WTC11 (cell line): ENCODE measurements at regions not wholly inside any gene's neighbourhood (a gene's known extent, or its start where the extent isn't known, plus 50 kb on each side); places are given as distances from the start of the nearest gene placed in this dataset.

Source experiments
- ATAC-seq: fragments of 200-7000 bp; cut with Tn5 transposase; 2 replicates; pipeline ENCODE4 v1.10.0; 2021; ENCODE audit warnings: mild to moderate bottlenecking, moderate library complexity
- CTCF ChIA-PET: fragments of 300-600 bp; sonication (Branson Sonifier 250); formaldehyde crosslinking; loops from one replicate; lab custom pipeline; 2021; ENCODE audit warnings: antibody characterized with exemption; lab: Charles Lee
- POLR2A ChIA-PET: fragments of 350-600 bp; sonication (Branson Sonifier 250); formaldehyde crosslinking; loops from one replicate; lab custom pipeline; 2021; ENCODE audit warnings: antibody characterized with exemption; lab: Charles Lee
- DNase-seq: peaks from one replicate; pipeline ENCODE4 v3.0.0; 2021; ENCODE audit warnings: low spot score
- H3K27ac Mint-ChIP-seq: 2 replicates; pipeline ENCODE4 v1.8.0; 2021; ENCODE audit warnings: mixed read lengths
- H3K27me3 Mint-ChIP-seq: 2 replicates; pipeline ENCODE4 v1.8.0; 2021; ENCODE audit warnings: low read depth, mild to moderate bottlenecking, moderate library complexity, mixed read lengths
- H3K36me3 Mint-ChIP-seq: 2 replicates; pipeline ENCODE4 v1.8.0; 2021; ENCODE audit warnings: mixed read lengths
- H3K4me1 Mint-ChIP-seq: 2 replicates; pipeline ENCODE4 v1.8.0; 2022; ENCODE audit warnings: mixed read lengths
- H3K4me3 Mint-ChIP-seq: 2 replicates; pipeline ENCODE4 v1.8.0; 2021; ENCODE audit warnings: mild to moderate bottlenecking, moderate library complexity, mixed read lengths
- H3K9me3 Mint-ChIP-seq: 2 replicates; pipeline ENCODE4 v1.8.0; 2021; ENCODE audit warnings: mixed read lengths
- AR ChIP-seq: fragments of 250-450 bp; sonication (Bioruptor Pico); IDR thresholded peaks from 2 replicates; pipeline ENCODE4 v1.9.0; 2021; ENCODE audit warnings: mild to moderate bottlenecking
- ATF1 ChIP-seq: sonication (generic); formaldehyde crosslinking; IDR thresholded peaks from 2 replicates; pipeline ENCODE4 v1.8.1; 2023; ENCODE audit warnings: mild to moderate bottlenecking, moderate library complexity, missing genetic modification reagents
- ELF4 ChIP-seq: sonication (generic); formaldehyde crosslinking; IDR thresholded peaks from 2 replicates; pipeline ENCODE4 v1.8.1; 2022; ENCODE audit warnings: low read depth, mild to moderate bottlenecking, moderate library complexity, missing genetic modification reagents
- ERG ChIP-seq: fragments of 250-450 bp; sonication (Bioruptor Pico); IDR thresholded peaks from 2 replicates; pipeline ENCODE4 v1.8.0; 2021; ENCODE audit warnings: mild to moderate bottlenecking
- FOXK1 ChIP-seq: sonication (generic); formaldehyde crosslinking; IDR thresholded peaks from 2 replicates; pipeline ENCODE4 v1.8.0; 2022; ENCODE audit warnings: mild to moderate bottlenecking, moderate library complexity, missing genetic modification reagents
- HMGA2 ChIP-seq: fragments of 250-450 bp; sonication (Bioruptor Pico); IDR thresholded peaks from 2 replicates; pipeline ENCODE4 v1.4.0; 2021; ENCODE audit warnings: mild to moderate bottlenecking, moderate library complexity
- JUN ChIP-seq: sonication (generic); formaldehyde crosslinking; IDR thresholded peaks from 2 replicates; pipeline ENCODE4 v1.8.0; 2023; ENCODE audit warnings: mild to moderate bottlenecking, missing genetic modification reagents
- MAX ChIP-seq: sonication (generic); formaldehyde crosslinking; IDR thresholded peaks from 2 replicates; pipeline ENCODE4 v1.8.0; 2022; ENCODE audit warnings: mild to moderate bottlenecking, missing genetic modification reagents
- MYBL2 ChIP-seq: sonication (generic); formaldehyde crosslinking; IDR thresholded peaks from 2 replicates; pipeline ENCODE4 v1.8.1; 2023; ENCODE audit warnings: mild to moderate bottlenecking, moderate library complexity, missing genetic modification reagents
- NFATC4 ChIP-seq: fragments of 250-450 bp; sonication (Bioruptor Pico); IDR thresholded peaks from 2 replicates; pipeline ENCODE4 v1.9.0; 2021; ENCODE audit warnings: mild to moderate bottlenecking
- NR1H2 ChIP-seq: sonication (generic); formaldehyde crosslinking; IDR thresholded peaks from 2 replicates; pipeline ENCODE4 v1.9.0; 2021; ENCODE audit warnings: mild to moderate bottlenecking, moderate library complexity, missing genetic modification reagents
- SP1 ChIP-seq: sonication (generic); formaldehyde crosslinking; conservative IDR thresholded peaks from 2 replicates; pipeline ENCODE4 v1.8.1; 2022; ENCODE audit warnings: missing genetic modification reagents
- TEAD1 ChIP-seq: sonication (generic); formaldehyde crosslinking; IDR thresholded peaks from 2 replicates; pipeline ENCODE4 v1.8.0; 2022; ENCODE audit warnings: mild to moderate bottlenecking, missing genetic modification reagents
- USF2 ChIP-seq: sonication (generic); formaldehyde crosslinking; IDR thresholded peaks from 2 replicates; pipeline ENCODE4 v1.8.1; 2023; ENCODE audit warnings: mild to moderate bottlenecking, missing genetic modification reagents, moderate library complexity
- ZNF121 ChIP-seq: sonication (generic); formaldehyde crosslinking; IDR thresholded peaks from 2 replicates; pipeline ENCODE4 v1.8.0; 2023; ENCODE audit warnings: missing genetic modification reagents
- ZNF232 ChIP-seq: sonication (generic); formaldehyde crosslinking; IDR thresholded peaks from 2 replicates; pipeline ENCODE4 v1.8.0; 2022; ENCODE audit warnings: mild to moderate bottlenecking, missing genetic modification reagents
- TF ChIP-seq, protein P1 (sequence below): fragments of 250-450 bp; sonication (Bioruptor Pico); IDR thresholded peaks from 2 replicates; pipeline ENCODE4 v1.9.0; 2021; ENCODE audit warnings: mild to moderate bottlenecking
- TF ChIP-seq, protein P2 (sequence below): sonication (generic); formaldehyde crosslinking; IDR thresholded peaks from 2 replicates; pipeline ENCODE4 v1.8.1; 2022; ENCODE audit warnings: mild to moderate bottlenecking, missing genetic modification reagents, moderate library complexity, borderline replicate concordance
- TF ChIP-seq, protein P3 (sequence below): fragments of 250-450 bp; sonication (Bioruptor Pico); IDR thresholded peaks from 2 replicates; pipeline ENCODE4 v2.1.2; 2022; ENCODE audit warnings: mild to moderate bottlenecking, moderate library complexity

GRCh38 chr5:68367717-68368116, 152.2 kb downstream of the PIK3R1 start:
- no peak for DNase-seq
- ATAC-seq: no peak
- ChIA-PET POLR2A (no interaction called here), CTCF (no interaction called here)
- Mint-ChIP-seq H3K4me3 (no peak overlapping the region), H3K36me3 (no peaks in the 10 kb centered on the region), H3K27ac (no peak overlapping the region), H3K27me3 (no peaks in the 10 kb centered on the region), H3K4me1 (peaks cover 8% of the 10 kb centered on the region; the same call in 1 of the 2 replicates)
- TF ChIP-seq, protein P1, sequence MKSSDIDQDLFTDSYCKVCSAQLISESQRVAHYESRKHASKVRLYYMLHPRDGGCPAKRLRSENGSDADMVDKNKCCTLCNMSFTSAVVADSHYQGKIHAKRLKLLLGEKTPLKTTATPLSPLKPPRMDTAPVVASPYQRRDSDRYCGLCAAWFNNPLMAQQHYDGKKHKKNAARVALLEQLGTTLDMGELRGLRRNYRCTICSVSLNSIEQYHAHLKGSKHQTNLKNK (CRISPR knock-in tag): no peak
- TF ChIP-seq ZNF232 (CRISPR knock-in tag): no peak
- TF ChIP-seq MAX: no peak
- TF ChIP-seq FOXK1: no peak
- no peak for TF ChIP-seq TEAD1 (CRISPR knock-in tag)
- no peak for TF ChIP-seq USF2
- no peak for TF ChIP-seq HMGA2 (CRISPR knock-in tag)
- TF ChIP-seq, all 79 proteins: peak for 0
- H3K9me3 Mint-ChIP-seq: peaks cover 6% of the 10 kb centered on the region

DNA sequence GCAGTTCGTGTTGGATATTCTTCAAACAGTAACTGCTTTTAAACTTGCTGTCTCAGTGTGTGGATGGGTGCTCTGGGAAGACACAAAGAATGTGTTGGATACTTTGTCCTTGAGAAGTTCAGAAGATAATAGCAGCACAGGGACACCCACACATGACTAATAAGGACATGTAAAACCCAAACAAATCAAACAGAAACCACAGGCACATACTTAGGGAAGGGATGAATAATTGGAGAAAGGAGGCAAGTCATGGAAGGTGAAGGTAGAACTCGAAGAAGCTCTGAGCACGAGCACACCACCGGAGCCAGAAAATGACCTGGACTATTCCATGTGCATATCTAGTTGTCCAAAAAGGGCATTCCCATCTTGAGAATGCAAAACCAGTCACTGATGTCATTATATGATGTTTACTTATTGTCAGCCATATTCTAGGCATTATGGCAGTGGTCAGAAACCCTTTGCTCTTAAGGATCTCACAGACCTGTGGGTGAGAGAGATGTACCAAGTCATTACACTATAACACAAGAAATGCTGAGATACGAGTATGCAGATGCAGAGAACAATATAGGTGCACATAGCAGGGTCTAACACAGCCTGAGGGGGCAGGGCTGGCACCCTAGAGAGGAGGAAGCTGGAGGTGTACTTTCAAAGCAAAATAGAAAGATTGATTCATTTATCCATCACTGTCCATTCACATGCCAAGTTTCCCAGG, 152.9 kb downstream of the PIK3R1 start:
- DNase-seq (no peak), ATAC-seq (no peak)
- no peak for TF ChIP-seq NFATC4
- Mint-ChIP-seq H3K4me3 (no peak overlapping the region), H3K9me3 (peaks cover 11% of the 10 kb centered on the region), H3K36me3 (peaks cover 5% of the 10 kb centered on the region), H3K4me1 (peaks cover 8% of the 10 kb centered on the region; the same call in 1 of the 2 replicates), H3K27ac (no peak overlapping the region), H3K27me3 (no peaks in the 10 kb centered on the region)
- POLR2A ChIA-PET: no interaction called here
- CTCF ChIA-PET: no interaction called here

- no peaks in the 10 kb centered on the region for H3K27me3 Mint-ChIP-seq
- CTCF ChIA-PET: no interaction called here
- H3K4me3 Mint-ChIP-seq: no peak overlapping the region
- H3K27ac Mint-ChIP-seq: no peak overlapping the region
- no peak for TF ChIP-seq SP1 (CRISPR knock-in tag)
- TF ChIP-seq, protein P2, sequence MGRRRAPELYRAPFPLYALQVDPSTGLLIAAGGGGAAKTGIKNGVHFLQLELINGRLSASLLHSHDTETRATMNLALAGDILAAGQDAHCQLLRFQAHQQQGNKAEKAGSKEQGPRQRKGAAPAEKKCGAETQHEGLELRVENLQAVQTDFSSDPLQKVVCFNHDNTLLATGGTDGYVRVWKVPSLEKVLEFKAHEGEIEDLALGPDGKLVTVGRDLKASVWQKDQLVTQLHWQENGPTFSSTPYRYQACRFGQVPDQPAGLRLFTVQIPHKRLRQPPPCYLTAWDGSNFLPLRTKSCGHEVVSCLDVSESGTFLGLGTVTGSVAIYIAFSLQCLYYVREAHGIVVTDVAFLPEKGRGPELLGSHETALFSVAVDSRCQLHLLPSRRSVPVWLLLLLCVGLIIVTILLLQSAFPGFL (CRISPR knock-in tag): no peak
- no peak for TF ChIP-seq ATF1 (CRISPR knock-in tag)
- TF ChIP-seq, all 79 proteins: peak for 0
- H3K36me3 Mint-ChIP-seq: peaks cover 5% of the 10 kb centered on the region
- POLR2A ChIA-PET: no interaction called here
- H3K4me1 Mint-ChIP-seq: peaks cover 8% of the 10 kb centered on the region; the same call in 1 of the 2 replicates
- ATAC-seq (no peak), DNase-seq (no peak)
- H3K9me3 Mint-ChIP-seq: peaks cover 9% of the 10 kb centered on the region
Observed at GRCh38 chr5:68369023-68369359, 153.4 kb downstream of the PIK3R1 start.

- Mint-ChIP-seq H3K36me3 (peaks cover 5% of the 10 kb centered on the region), H3K4me1 (peaks cover 8% of the 10 kb centered on the region; the same call in 1 of the 2 replicates), H3K9me3 (peaks cover 9% of the 10 kb centered on the region), H3K27me3 (no peaks in the 10 kb centered on the region), H3K27ac (no peak overlapping the region), H3K4me3 (no peak overlapping the region)
- POLR2A ChIA-PET: no interaction called here
- DNase-seq (no peak), ATAC-seq (no peak)
- CTCF ChIA-PET: no interaction called here
- TF ChIP-seq NR1H2 (CRISPR knock-in tag) (no peak), JUN (CRISPR knock-in tag) (no peak), ERG (no peak), MYBL2 (no peak), ELF4 (CRISPR knock-in tag) (no peak), ZNF121 (CRISPR knock-in tag) (no peak), AR (no peak)
- TF ChIP-seq, protein P2 (CRISPR knock-in tag): no peak
- TF ChIP-seq, protein P3, sequence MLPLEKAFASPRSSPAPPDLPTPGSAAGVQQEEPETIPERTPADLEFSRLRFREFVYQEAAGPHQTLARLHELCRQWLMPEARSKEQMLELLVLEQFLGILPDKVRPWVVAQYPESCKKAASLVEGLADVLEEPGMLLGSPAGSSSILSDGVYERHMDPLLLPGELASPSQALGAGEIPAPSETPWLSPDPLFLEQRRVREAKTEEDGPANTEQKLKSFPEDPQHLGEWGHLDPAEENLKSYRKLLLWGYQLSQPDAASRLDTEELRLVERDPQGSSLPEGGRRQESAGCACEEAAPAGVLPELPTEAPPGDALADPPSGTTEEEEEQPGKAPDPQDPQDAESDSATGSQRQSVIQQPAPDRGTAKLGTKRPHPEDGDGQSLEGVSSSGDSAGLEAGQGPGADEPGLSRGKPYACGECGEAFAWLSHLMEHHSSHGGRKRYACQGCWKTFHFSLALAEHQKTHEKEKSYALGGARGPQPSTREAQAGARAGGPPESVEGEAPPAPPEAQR (CRISPR knock-in tag): no peak
Observed at GRCh38 chr5:68369457-68370125, 154.0 kb downstream of the PIK3R1 start.
